ENCODE measurements at regions not wholly inside any gene's neighbourhood (a gene's known extent, or its start where the extent isn't known, plus 50 kb on each side); places are given as distances from the start of the nearest gene placed in this dataset.

DNA sequence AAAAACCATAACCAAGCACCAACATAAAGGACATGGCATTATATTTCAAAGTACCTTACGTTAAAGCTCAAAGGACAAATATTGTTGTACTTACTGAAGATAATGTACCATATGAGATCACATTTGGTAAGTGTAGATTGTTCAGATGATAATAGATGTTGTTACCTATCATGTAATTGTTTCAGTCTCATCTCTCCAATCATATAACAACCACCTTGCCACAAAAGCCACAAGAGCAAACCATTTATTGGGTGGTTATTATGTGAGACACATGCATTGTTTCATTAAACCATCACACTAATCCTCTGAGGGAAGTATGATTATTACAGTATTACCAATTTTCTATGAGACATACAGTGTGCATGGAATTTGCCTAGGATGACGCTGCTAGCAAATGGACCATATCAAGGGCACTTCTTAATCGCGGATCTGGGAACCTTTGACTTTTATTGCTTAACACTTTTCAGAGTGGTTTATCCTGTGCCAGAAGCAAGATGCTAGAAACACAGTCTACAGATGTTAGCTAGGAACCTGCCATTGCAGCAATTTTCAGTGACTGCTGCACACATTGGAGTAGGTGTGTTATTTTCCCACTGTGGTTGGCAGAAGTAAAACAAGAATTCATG is 149.8 kb upstream of the AKIRIN2 start:
- TF ChIP-seq, protein P1, sequence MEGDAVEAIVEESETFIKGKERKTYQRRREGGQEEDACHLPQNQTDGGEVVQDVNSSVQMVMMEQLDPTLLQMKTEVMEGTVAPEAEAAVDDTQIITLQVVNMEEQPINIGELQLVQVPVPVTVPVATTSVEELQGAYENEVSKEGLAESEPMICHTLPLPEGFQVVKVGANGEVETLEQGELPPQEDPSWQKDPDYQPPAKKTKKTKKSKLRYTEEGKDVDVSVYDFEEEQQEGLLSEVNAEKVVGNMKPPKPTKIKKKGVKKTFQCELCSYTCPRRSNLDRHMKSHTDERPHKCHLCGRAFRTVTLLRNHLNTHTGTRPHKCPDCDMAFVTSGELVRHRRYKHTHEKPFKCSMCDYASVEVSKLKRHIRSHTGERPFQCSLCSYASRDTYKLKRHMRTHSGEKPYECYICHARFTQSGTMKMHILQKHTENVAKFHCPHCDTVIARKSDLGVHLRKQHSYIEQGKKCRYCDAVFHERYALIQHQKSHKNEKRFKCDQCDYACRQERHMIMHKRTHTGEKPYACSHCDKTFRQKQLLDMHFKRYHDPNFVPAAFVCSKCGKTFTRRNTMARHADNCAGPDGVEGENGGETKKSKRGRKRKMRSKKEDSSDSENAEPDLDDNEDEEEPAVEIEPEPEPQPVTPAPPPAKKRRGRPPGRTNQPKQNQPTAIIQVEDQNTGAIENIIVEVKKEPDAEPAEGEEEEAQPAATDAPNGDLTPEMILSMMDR (IDR thresholded peaks at IDR 0.05; ENCODE audit: unreplicated experiment), result no peak
- no peak overlapping the region for H3K27ac Mint-ChIP-seq
- no peak overlapping the region for H3K4me3 Mint-ChIP-seq (ENCODE audit: low read depth)
- H3K27me3 Mint-ChIP-seq, result no peaks in the 10 kb centered on the region
- no peaks in the 10 kb centered on the region for H3K36me3 Mint-ChIP-seq (ENCODE audit: insufficient read depth)
- DNase-seq (ENCODE audit: low spot score, unreplicated experiment), result no peak
- H3K9me3 Mint-ChIP-seq (ENCODE audit: low read depth), result no peaks in the 10 kb centered on the region
- H3K4me1 Mint-ChIP-seq (ENCODE audit: low read depth), result no peaks in the 10 kb centered on the region

- no peak overlapping the region for H3K4me3 Mint-ChIP-seq (ENCODE audit: low read depth)
- no peaks in the 10 kb centered on the region for H3K36me3 Mint-ChIP-seq (ENCODE audit: insufficient read depth)
- TF ChIP-seq, protein P1 (IDR thresholded peaks at IDR 0.05; ENCODE audit: unreplicated experiment), result no peak
- DNase-seq (ENCODE audit: low spot score, unreplicated experiment), result no peak
- no peaks in the 10 kb centered on the region for H3K9me3 Mint-ChIP-seq (ENCODE audit: low read depth)
- H3K4me1 Mint-ChIP-seq (ENCODE audit: low read depth), result no peaks in the 10 kb centered on the region
- H3K27ac Mint-ChIP-seq, result no peak overlapping the region
- H3K27me3 Mint-ChIP-seq, result no peaks in the 10 kb centered on the region
Observed at GRCh38 chr6:87848616-87849015, 146.6 kb upstream of the AKIRIN2 start.

GRCh38 chr6:87847830-87848210 is 145.8 kb upstream of the AKIRIN2 start:
- H3K27me3 Mint-ChIP-seq, result no peaks in the 10 kb centered on the region
- no peak overlapping the region for H3K27ac Mint-ChIP-seq
- no peaks in the 10 kb centered on the region for H3K9me3 Mint-ChIP-seq (ENCODE audit: low read depth)
- H3K4me1 Mint-ChIP-seq (ENCODE audit: low read depth), result no peaks in the 10 kb centered on the region
- H3K36me3 Mint-ChIP-seq (ENCODE audit: insufficient read depth), result no peaks in the 10 kb centered on the region
- TF ChIP-seq, protein P1 (IDR thresholded peaks at IDR 0.05; ENCODE audit: unreplicated experiment), result no peak
- DNase-seq (ENCODE audit: low spot score, unreplicated experiment), result no peak
- no peak overlapping the region for H3K4me3 Mint-ChIP-seq (ENCODE audit: low read depth)

DNA sequence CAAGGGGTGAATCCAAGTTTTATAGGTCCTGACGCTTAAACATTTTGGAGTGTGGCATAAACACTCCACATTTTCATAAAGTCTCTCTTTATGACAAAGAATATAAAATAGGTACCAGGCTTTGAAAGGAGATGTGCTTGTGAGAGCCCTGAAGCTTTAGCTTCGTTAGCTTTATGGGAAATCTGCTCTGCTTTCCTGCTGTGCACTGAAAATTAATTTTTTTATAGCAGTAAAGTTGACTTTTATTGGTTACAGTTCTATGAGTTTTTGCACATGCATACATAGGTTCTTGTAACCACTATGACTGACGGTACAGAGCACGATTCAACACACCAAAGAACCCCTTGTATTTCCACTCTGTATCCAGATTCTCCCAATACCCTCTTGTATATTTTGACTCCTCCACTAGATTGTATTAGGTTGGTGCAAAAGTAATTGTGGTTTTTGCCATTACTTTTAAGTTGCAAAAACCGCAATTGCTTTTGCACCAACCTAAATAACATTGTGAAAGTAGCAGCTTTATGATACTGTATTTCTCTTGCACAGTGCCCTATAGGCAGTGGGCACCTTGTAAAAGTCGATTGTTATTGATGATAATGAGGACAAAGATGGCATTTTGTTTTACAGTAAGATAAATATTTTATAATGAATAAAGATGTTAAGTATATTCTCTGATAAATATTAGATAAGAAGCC is 145.2 kb upstream of the AKIRIN2 start:
- TF ChIP-seq, protein P1 (IDR thresholded peaks at IDR 0.05; ENCODE audit: unreplicated experiment), result no peak

DNA sequence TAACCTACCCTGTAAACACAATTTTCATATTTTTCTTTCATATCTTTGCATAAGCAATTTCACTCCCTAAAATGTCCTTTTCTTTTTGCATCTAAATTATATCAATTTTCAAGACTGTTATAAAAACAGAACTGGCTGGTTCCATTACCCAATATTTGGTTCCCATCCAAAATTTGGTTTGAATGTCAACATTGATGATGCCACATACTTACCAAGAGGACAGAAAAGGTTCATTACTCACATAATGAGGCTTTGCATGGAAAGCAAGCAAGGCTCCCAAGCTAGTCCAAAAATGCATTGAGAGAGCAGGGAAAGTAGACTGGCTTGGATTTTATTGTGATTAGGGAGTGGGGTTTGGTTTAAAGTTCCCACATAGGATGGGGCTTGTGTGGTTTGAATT is 144.4 kb upstream of the AKIRIN2 start:
- Mint-ChIP-seq H3K27ac (no peak overlapping the region), H3K36me3 (ENCODE audit: insufficient read depth) (no peaks in the 10 kb centered on the region), H3K9me3 (ENCODE audit: low read depth) (no peaks in the 10 kb centered on the region), H3K4me3 (ENCODE audit: low read depth) (no peak overlapping the region), H3K4me1 (ENCODE audit: low read depth) (no peaks in the 10 kb centered on the region), H3K27me3 (no peaks in the 10 kb centered on the region)
- no peak for DNase-seq (ENCODE audit: low spot score, unreplicated experiment)
- TF ChIP-seq, protein P1 (IDR thresholded peaks at IDR 0.05; ENCODE audit: unreplicated experiment), result no peak

More for the DNA sequence above, 145.2 kb upstream of the AKIRIN2 start:
- no peak for DNase-seq (ENCODE audit: low spot score, unreplicated experiment)
- Mint-ChIP-seq H3K27ac (no peak overlapping the region), H3K36me3 (ENCODE audit: insufficient read depth) (no peaks in the 10 kb centered on the region), H3K27me3 (no peaks in the 10 kb centered on the region), H3K4me1 (ENCODE audit: low read depth) (no peaks in the 10 kb centered on the region), H3K9me3 (ENCODE audit: low read depth) (no peaks in the 10 kb centered on the region), H3K4me3 (ENCODE audit: low read depth) (no peak overlapping the region)
